Mucosa of descending colon (tissue), 3 donors: ENCODE measurements at regions not wholly inside any gene's neighbourhood (a gene's known extent, or its start where the extent isn't known, plus 50 kb on each side); places are given as distances from the start of the nearest gene placed in this dataset.

Experiments used
- ATAC-seq: fragments of 200-7000 bp; cut with Tn5 transposase; one replicate; pipeline ENCODE4 v1.9.1; 2020; ENCODE audit warnings: mild to moderate bottlenecking, moderate library complexity
- DNase-seq, 3 donors: peaks; one replicate each; pipeline ENCODE4 v3.0.0-alpha.2; 2020
- H3K36me3 ChIP-seq: fragments of 200-600 bp; one replicate; pipeline ENCODE4 v1.8.0; 2021; ENCODE audit warnings: low read depth, mild to moderate bottlenecking
- H3K4me1 ChIP-seq: fragments of 200-600 bp; one replicate; pipeline ENCODE4 v1.8.0; 2021; ENCODE audit warnings: low read depth, mild to moderate bottlenecking
- H3K4me3 ChIP-seq: fragments of 200-600 bp; one replicate; pipeline ENCODE4 v1.8.0; 2021; ENCODE audit warnings: mild to moderate bottlenecking
- H3K9me3 ChIP-seq: fragments of 200-600 bp; one replicate; pipeline ENCODE4 v1.8.0; 2021; ENCODE audit warnings: mild to moderate bottlenecking
- intact Hi-C, 2 donors: fragments of 100-400 bp; cut with DNase I in 1 of 2; cut with micrococcal nuclease in 1 of 2; formaldehyde crosslinking; loops; one replicate each; pipeline versions ENCODE4 v1.11.0 to v1.11.1; 2022; cut with DNase I, micrococcal nuclease
- TF ChIP-seq, protein P1 (sequence below): fragments of 200-600 bp; IDR thresholded peaks from one replicate; pipeline ENCODE4 v1.8.0; 2022; ENCODE audit warnings: antibody characterized with exemption, mild to moderate bottlenecking
- donor health status: DM: no; HTN: no; CAD: no; lungs with moderate emphysema.
- donor health status: DM: no; HTN: no; CAD: no.
- donor health status: DM: no; HTN: yes; CAD: no.

DNA sequence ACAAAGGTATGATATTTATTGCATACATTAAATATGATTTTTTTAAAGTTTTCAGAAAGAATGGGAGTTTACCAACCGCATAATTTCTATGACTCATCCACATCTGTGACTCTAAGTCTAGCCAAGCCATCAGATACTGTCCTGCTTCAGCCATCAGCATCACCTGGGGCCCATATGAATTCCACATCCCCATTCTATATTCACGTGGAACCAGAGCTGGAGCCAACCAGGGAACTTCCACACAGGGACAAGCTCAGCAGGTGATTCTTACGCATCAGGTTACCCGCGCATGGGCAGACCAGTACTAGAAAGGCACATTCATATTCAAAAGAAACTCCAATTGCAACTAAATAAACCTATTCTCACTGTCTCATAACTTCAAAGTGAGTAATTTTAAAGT, 817.7 kb upstream of the IGFBP3 start:
- H3K9me3 ChIP-seq = no peaks in the 10 kb centered on the region
- TF ChIP-seq, protein P1, sequence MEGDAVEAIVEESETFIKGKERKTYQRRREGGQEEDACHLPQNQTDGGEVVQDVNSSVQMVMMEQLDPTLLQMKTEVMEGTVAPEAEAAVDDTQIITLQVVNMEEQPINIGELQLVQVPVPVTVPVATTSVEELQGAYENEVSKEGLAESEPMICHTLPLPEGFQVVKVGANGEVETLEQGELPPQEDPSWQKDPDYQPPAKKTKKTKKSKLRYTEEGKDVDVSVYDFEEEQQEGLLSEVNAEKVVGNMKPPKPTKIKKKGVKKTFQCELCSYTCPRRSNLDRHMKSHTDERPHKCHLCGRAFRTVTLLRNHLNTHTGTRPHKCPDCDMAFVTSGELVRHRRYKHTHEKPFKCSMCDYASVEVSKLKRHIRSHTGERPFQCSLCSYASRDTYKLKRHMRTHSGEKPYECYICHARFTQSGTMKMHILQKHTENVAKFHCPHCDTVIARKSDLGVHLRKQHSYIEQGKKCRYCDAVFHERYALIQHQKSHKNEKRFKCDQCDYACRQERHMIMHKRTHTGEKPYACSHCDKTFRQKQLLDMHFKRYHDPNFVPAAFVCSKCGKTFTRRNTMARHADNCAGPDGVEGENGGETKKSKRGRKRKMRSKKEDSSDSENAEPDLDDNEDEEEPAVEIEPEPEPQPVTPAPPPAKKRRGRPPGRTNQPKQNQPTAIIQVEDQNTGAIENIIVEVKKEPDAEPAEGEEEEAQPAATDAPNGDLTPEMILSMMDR = no peak
- intact Hi-C loops = no loop called here
- ATAC-seq (no peak), DNase-seq (no peak)
- no peaks in the 10 kb centered on the region for H3K36me3 ChIP-seq
- H3K4me3 ChIP-seq = no peak overlapping the region
- H3K4me1 ChIP-seq = no peaks in the 10 kb centered on the region

GRCh38 chr7:46738165-46738564, 817.1 kb upstream of the IGFBP3 start:
- Histone ChIP-seq H3K9me3 (no peaks in the 10 kb centered on the region), H3K4me1 (no peaks in the 10 kb centered on the region), H3K4me3 (no peak overlapping the region), H3K36me3 (no peaks in the 10 kb centered on the region)
- intact Hi-C loops = no loop called here
- ATAC-seq (no peak), DNase-seq (no peak)
- TF ChIP-seq, protein P1 = no peak

GRCh38 chr7:46725838-46726237, 804.8 kb upstream of the IGFBP3 start:
- H3K4me3 ChIP-seq = no peak overlapping the region
- no peaks in the 10 kb centered on the region for H3K4me1 ChIP-seq
- intact Hi-C loops = no loop called here
- H3K9me3 ChIP-seq = no peaks in the 10 kb centered on the region
- ATAC-seq (no peak), DNase-seq (no peak)
- H3K36me3 ChIP-seq = no peaks in the 10 kb centered on the region
- TF ChIP-seq, protein P1 = no peak

DNA sequence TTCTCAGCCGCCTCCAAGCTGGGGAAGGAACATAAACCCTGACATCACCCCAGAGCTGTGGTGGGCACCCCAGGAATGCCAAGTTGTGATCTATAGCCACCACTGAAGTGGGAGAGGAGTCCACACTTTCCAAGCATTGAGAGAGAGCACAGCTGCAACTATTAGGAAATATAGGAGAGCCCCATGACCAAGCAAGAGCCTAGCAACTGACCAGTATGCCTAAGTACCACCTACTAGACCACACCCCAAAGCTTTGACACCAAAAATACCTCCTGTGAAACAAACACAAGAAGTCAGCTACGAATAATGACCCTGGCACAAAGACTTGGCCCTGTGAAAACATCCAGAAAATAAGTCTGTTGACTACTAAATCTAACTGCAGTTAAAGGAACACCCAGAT, 804.1 kb upstream of the IGFBP3 start:
- Histone ChIP-seq H3K36me3 (no peaks in the 10 kb centered on the region), H3K4me3 (no peak overlapping the region), H3K9me3 (no peaks in the 10 kb centered on the region), H3K4me1 (no peaks in the 10 kb centered on the region)
- DNase-seq (no peak), ATAC-seq (no peak)
- TF ChIP-seq, protein P1 = no peak
- intact Hi-C loops = no loop called here

DNA sequence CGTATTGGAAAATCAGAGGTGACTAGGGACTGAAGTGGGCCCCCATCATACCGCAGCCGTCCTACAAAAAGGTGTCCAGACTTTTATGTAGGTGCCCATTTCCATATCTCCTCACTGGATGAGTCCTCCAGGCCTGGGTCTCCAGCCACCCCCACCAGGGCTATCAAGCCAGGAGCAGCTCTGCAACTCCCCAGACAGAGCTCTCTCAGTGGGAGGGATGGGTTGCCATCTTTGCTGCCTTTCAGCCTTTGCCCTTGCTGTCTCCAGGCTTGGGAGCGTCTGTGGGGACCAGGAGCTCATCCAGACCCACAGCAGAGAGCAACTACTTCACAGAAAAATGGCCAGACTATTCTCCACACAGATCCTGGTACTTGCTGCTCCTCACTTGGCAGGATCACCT, 802.7 kb upstream of the IGFBP3 start:
- TF ChIP-seq, protein P1 = no peak
- H3K4me3 ChIP-seq = no peak overlapping the region
- no peaks in the 10 kb centered on the region for H3K9me3 ChIP-seq
- no peaks in the 10 kb centered on the region for H3K4me1 ChIP-seq
- DNase-seq (no peak), ATAC-seq (no peak)
- no peaks in the 10 kb centered on the region for H3K36me3 ChIP-seq
- intact Hi-C loops = no loop called here

- no peaks in the 10 kb centered on the region for H3K36me3 ChIP-seq
- ATAC-seq = no peak
- no peaks in the 10 kb centered on the region for H3K9me3 ChIP-seq
- no peaks in the 10 kb centered on the region for H3K4me1 ChIP-seq
- intact Hi-C loops = no loop called here
- no peak for DNase-seq
- H3K4me3 ChIP-seq = no peak overlapping the region
- TF ChIP-seq, protein P1 = no peak
Observed at GRCh38 chr7:46723003-46723402, 801.9 kb upstream of the IGFBP3 start.
